Motor neuron (in vitro differentiated cells): ENCODE measurements at regions not wholly inside any gene's neighbourhood (a gene's known extent, or its start where the extent isn't known, plus 50 kb on each side); places are given as distances from the start of the nearest gene placed in this dataset.
A peak's percentile ranks its signal among the peaks of the same experiment; 100 is the strongest.

Experiments
- ATAC-seq, 8 experiments: fragments of 200-7000 bp; cut with Tn5 transposase; replicated peaks in 6 of 8; 2 replicates each; pipeline ENCODE4 v1.8.0; 2021; ENCODE audit warnings: mild to moderate bottlenecking in 8 of 8, moderate library complexity in 8 of 8
- H3K27ac ChIP-seq, 2 donors: fragments of 250-450 bp; sonication (Bioruptor Pico); 2 replicates each; pipeline ENCODE4 v1.9.0; 2021; ENCODE audit warnings: antibody characterized with exemption in 2 of 2, mild to moderate bottlenecking in 2 of 2, moderate library complexity in 1 of 2
- H3K4me1 ChIP-seq, 2 donors: fragments of 250-450 bp; sonication (Bioruptor Pico); replicated peaks in 1 of 2; 2 replicates each; pipeline ENCODE4 v1.6.1; 2021; ENCODE audit warnings: antibody characterized with exemption in 2 of 2, mild to moderate bottlenecking in 2 of 2, moderate library complexity in 1 of 2
- H3K4me3 ChIP-seq, 5 donors: fragments of 250-450 bp; sonication (Bioruptor Pico); 2 replicates each; pipeline ENCODE4 v1.9.0; 2021; ENCODE audit warnings: antibody characterized with exemption in 5 of 5, mild to moderate bottlenecking in 5 of 5, moderate library complexity in 4 of 5
- WGBS, 10 experiments: fragments of 450-650 bp; shearing (Covaris generic); methylation state at CpG; one replicate each; pipeline ENCODE4 v1.0.0; 2022; 5-methylcytosine and 5-hydroxymethylcytosine counted together
- in situ Hi-C, 9 experiments: fragments of 400-800 bp; cut with MboI; loops; one replicate each; pipeline ENCODE4 v1.15.0; 2021; ENCODE audit warnings: low sequenced_read_pairs in 9 of 9, low pct_unique_long_range_greater_than_20kb in 2 of 9; ENCODE audit not compliant: unreplicated experiment in 9 of 9

DNA sequence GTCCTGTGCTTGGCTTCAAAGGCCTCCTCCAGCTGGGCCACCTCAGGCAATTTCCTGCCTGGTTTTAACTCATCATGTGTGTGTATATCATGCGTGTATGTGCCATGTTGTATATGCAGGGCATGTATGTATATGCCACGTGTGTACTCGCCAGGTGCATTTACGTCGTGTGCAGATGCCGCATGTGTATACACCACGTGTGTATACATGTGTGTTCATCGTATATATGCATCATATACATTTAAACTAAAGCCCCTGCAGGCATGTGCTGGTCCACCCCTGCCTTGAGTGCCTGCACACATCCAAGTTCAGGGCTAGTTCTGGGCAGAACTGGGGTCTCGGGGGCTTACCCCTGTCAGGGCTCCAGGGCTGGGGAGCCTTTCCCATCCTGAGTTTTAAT lies 54.0 kb upstream of the SMOC2 start:
- Histone ChIP-seq H3K4me3 (no peak overlapping the region), H3K4me1 (peaks cover 19 to 30% of the 10 kb centered on the region in 2 donors), H3K27ac (no peak overlapping the region)
- ATAC-seq = no peak
- 40 to 100% (median 88%) methylated on average over 1 to 8 of the region's 9 CpGs; no CpG with 5 or more reads in 5 of the 10 experiments for WGBS, 10 experiments
- in situ Hi-C loops = no loop called here

DNA sequence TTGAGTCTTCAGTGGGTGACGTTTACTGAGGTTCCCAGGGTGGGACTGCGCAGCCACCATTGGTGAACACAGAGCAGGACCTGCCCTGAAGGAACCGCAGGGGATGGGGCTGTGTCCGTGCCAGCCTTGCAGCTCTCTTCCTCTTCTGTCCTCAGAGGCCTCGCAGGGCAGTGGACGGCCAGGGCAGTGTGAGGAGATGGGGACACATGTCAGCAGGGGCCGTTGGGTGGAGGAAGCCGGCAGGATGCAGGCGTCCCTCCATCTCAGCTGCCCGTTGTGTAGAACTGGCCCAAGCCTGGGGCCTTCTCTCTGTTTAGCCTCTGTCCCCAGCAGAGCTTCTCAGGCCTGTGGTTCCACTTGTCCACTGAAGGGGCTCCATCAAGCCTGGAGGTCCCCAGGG lies 53.6 kb upstream of the SMOC2 start:
- ATAC-seq = peak in 4 of 8 experiments; percentile 15 to 33 (median 24)
- Histone ChIP-seq H3K4me3 (no peak overlapping the region), H3K27ac (no peak overlapping the region), H3K4me1 (peaks cover 19 to 30% of the 10 kb centered on the region in 2 donors)
- in situ Hi-C loops = no loop called here
- 40 to 95% (median 80%) methylated on average over 1 to 8 of the region's 10 CpGs; no CpG with 5 or more reads in 7 of the 10 experiments for WGBS, 10 experiments

DNA sequence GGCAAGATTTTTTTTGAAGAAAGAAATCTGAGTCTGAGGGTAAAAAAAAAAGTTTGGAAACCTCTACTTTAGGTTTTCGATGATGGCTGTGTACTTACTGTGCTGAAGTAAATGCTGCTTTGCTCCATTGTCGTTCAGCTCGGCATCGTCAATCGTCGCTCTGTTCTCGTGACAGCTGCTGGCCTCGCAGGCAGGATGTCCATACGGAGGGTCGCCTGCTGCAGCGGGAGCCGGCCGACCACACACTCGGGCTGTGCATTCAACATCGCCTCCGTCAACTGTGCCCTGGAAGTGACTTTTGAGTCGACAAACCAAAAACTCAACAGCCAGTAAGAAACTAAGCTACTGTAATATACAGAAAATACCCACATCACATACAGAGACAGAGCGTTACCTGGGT lies 53.1 kb upstream of the SMOC2 start:
- H3K4me3 ChIP-seq = no peak overlapping the region
- in situ Hi-C loops = no loop called here
- no peak overlapping the region for H3K27ac ChIP-seq
- peaks cover 19 to 30% of the 10 kb centered on the region in 2 donors for H3K4me1 ChIP-seq
- ATAC-seq = peak in 4 of 8 experiments; percentile 29 to 58 (median 48)
- 27 to 95% (median 57%) methylated on average over 4 to 16 of the region's 18 CpGs; no CpG with 5 or more reads in 2 of the 10 experiments for WGBS, 10 experiments

DNA sequence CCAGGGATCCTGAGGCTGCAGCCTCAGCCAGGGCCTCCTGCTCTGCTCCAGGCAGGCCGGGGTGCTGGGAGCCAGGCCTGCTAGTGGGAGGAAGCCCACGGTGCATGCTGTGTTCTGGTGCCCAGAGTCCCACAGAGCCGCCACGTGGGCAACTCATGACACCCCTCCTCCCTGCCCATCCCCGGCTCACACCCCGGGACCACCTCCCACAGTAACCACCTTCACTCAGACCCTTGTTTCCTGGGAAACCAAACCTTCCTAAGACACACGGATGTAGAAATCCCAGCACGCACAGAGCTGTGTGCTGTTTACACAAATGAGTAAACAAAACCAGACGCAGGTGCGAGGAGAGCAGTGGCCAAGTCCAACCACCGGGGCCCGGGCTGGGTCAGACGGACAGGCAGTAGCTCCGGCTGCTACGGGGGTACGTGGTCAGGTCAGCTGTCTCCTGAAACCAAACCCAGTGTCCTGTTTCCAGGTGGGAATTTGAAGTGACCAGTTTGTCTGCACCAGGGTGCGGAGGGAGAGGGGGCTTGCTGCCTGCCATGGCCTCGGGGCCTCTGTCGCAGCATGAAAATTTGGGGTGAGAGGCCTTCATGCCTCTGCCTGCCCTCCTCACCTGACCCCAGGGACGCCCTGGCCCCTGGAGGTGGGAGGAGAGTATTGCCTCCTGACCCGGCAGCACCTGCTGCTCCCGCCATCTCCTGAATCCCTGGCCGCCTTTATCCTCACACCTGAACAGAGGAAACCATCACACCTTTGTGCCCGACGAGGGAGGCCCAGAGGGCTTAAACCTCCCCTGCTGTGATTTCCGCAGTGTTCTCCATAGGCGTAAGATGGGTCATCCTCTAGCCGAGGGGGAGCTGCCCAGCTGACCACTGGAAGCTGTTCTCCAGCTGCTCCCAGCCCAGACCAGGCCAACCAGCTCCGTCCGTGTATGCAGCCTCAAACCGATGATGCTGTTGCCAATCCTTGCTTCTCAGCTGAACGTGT lies 52.0 kb upstream of the SMOC2 start:
- 40 to 84% (median 76%) methylated on average over 1 to 21 of the region's 32 CpGs; no CpG with 5 or more reads in 1 of the 10 experiments for WGBS, 10 experiments
- ATAC-seq = peak in 3 of 8 experiments; percentile 28 to 76 (median 66)
- in situ Hi-C loops = no loop called here
- H3K27ac ChIP-seq = no peak overlapping the region
- no peak overlapping the region for H3K4me3 ChIP-seq
- peaks cover 19 to 30% of the 10 kb centered on the region in 2 donors for H3K4me1 ChIP-seq

DNA sequence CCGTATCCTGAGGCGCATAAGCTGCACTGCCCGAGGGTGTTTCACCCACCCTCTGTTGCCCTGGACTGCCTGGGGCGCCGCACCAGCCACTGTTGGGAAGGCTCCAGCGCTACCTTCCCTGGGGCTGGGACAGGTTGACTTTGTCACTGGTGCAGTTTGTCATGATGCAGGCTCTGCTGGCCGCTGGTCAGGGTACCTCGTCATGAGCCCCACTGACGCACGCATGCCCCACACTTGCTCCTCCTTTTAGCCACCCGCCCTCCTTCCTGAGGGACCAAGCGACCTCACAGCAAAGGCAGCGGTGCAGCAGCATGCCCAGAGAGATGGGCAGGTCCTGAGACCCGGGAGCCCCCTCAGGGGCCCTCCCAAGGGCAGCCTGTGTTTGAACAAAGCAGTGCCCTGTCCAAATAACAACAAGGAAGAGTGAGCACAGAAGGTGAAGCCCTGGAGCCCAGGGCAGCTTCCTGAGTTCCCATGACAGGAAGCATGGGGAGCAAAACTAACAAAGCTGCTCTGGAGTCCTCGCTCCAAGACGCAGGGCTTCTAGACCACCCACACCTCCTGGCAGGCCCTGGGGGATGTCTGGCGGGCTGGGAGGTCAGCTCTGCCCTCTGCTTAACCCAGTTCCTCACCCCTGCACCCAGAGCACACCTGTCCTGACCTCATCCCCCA lies 50.1 kb upstream of the SMOC2 start:
- in situ Hi-C loops = no loop called here
- WGBS, 10 experiments = 40 to 68% (median 58%) methylated on average over 1 to 10 of the region's 17 CpGs; no CpG with 5 or more reads in 5 of the 10 experiments
- no peak overlapping the region for H3K4me3 ChIP-seq
- peaks cover 19 to 21% of the 10 kb centered on the region in 2 donors for H3K4me1 ChIP-seq
- H3K27ac ChIP-seq = no peak overlapping the region
- peak in 5 of 8 experiments; percentile 53 to 67 (median 56) for ATAC-seq
